HG03457 (cell line): ENCODE measurements at regions not wholly inside any gene's neighbourhood (a gene's known extent, or its start where the extent isn't known, plus 50 kb on each side); places are given as distances from the start of the nearest gene placed in this dataset.
"Not testable (repeated sequence)": the region's sequence is repeated elsewhere in the genome, so short reads cannot be mapped to it uniquely, and the experiment has no call there.

Experiments
- ATAC-seq: cut with Tn5 transposase; IDR thresholded peaks from one replicate; pipeline ENCODE4 v1.9.1; 2021; ENCODE audit warnings: moderate number of reproducible peaks; ENCODE audit not compliant: unreplicated experiment

GRCh38 chr15:31503758-31504461 lies 177.3 kb downstream of the KLF13 start:
- ATAC-seq: no peak

- ATAC-seq: no peak
These were observed 177.8 kb downstream of the KLF13 start for GRCh38 chr15:31504462-31504839.

- not testable (repeated sequence) for ATAC-seq
These were observed 180.9 kb downstream of the KLF13 start for GRCh38 chr15:31507573-31507972.

- ATAC-seq: no peak
These were observed 182.0 kb downstream of the KLF13 start for GRCh38 chr15:31508656-31509055.

GRCh38 chr15:31510057-31510456 lies 183.4 kb downstream of the KLF13 start:
- ATAC-seq: no peak

GRCh38 chr15:31511707-31512310 lies 185.2 kb downstream of the KLF13 start:
- no peak for ATAC-seq

GRCh38 chr15:31513178-31513577 lies 186.5 kb downstream of the KLF13 start:
- no peak for ATAC-seq

GRCh38 chr15:31516440-31516839 lies 189.8 kb downstream of the KLF13 start:
- no peak for ATAC-seq

- no peak for ATAC-seq
These were observed 190.2 kb downstream of the KLF13 start for GRCh38 chr15:31516874-31517273.

- no peak for ATAC-seq
These were observed 191.1 kb downstream of the KLF13 start for GRCh38 chr15:31517711-31518110.

- no peak for ATAC-seq
These were observed 195.4 kb downstream of the KLF13 start for GRCh38 chr15:31522028-31522427.

GRCh38 chr15:31523027-31523654 lies 196.5 kb downstream of the KLF13 start:
- ATAC-seq: no peak

GRCh38 chr15:31523655-31524049 lies 197.0 kb downstream of the KLF13 start:
- no peak for ATAC-seq

- ATAC-seq: no peak
These were observed 198.6 kb downstream of the KLF13 start for GRCh38 chr15:31525185-31525695.

- no peak for ATAC-seq
These were observed 199.5 kb downstream of the KLF13 start for GRCh38 chr15:31525988-31526665.

GRCh38 chr15:31526916-31527690 lies 200.5 kb downstream of the KLF13 start:
- no peak for ATAC-seq

GRCh38 chr15:31528846-31529245 lies 202.2 kb downstream of the KLF13 start:
- ATAC-seq: no peak

- ATAC-seq: no peak
These were observed 211.3 kb downstream of the KLF13 start for GRCh38 chr15:31537770-31538592.

GRCh38 chr15:31540633-31541032 lies 214.0 kb downstream of the KLF13 start:
- ATAC-seq: no peak

GRCh38 chr15:31544361-31544760 lies 217.7 kb downstream of the KLF13 start:
- no peak for ATAC-seq
